MCF 10A (cell line): ENCODE measurements at regions not wholly inside any gene's neighbourhood (a gene's known extent, or its start where the extent isn't known, plus 50 kb on each side); places are given as distances from the start of the nearest gene placed in this dataset.

ENCODE experiments used
- BruUV-seq: library from RNA; stranded (reverse); fragments of 400-500 nt; replicated peaks from 2 replicates; lab custom pipeline; 2021; lab: Mats Ljungman, UMichigan
- CTCF ChIA-PET: fragments of 300-600 bp; sonication (Branson Sonifier 250); formaldehyde crosslinking; extraction: SDS; loops from one replicate; lab custom pipeline; 2021; ENCODE audit warnings: antibody characterized with exemption, inconsistent platforms; lab: Yijun Ruan, JAX
- POLR2A ChIA-PET: fragments of 300-600, 350-650 bp; sonication (Branson Sonifier 250); formaldehyde crosslinking; extraction: SDS; loops from one replicate; lab custom pipeline; 2020; ENCODE audit warnings: antibody characterized with exemption, inconsistent platforms; lab: Yijun Ruan, JAX
- DNase-seq: peaks from one replicate; pipeline ENCODE4 v3.0.0-alpha.2; 2018; ENCODE audit not compliant: unreplicated experiment
- H3K27ac Mint-ChIP-seq: one replicate; pipeline ENCODE4 v1.8.0; 2022; ENCODE audit warnings: mild to moderate bottlenecking, low read depth, mixed read lengths; ENCODE audit not compliant: unreplicated experiment
- H3K27me3 Mint-ChIP-seq: one replicate; pipeline ENCODE4 v1.8.0; 2022; ENCODE audit warnings: mixed read lengths; ENCODE audit not compliant: insufficient read depth, unreplicated experiment
- H3K36me3 Mint-ChIP-seq: one replicate; pipeline ENCODE4 v1.8.0; 2022; ENCODE audit warnings: mild to moderate bottlenecking, moderate library complexity, mixed read lengths; ENCODE audit not compliant: insufficient read depth, unreplicated experiment
- H3K4me1 Mint-ChIP-seq: one replicate; pipeline ENCODE4 v1.8.0; 2022; ENCODE audit warnings: mixed read lengths; ENCODE audit not compliant: insufficient read depth, unreplicated experiment
- H3K4me3 Mint-ChIP-seq: one replicate; pipeline ENCODE4 v1.8.0; 2022; ENCODE audit warnings: mild to moderate bottlenecking, moderate library complexity, mixed read lengths; ENCODE audit not compliant: unreplicated experiment
- H3K9me3 Mint-ChIP-seq: one replicate; pipeline ENCODE4 v1.8.0; 2022; ENCODE audit warnings: mixed read lengths; ENCODE audit not compliant: unreplicated experiment
- intact Hi-C: fragments of 100-400 bp; cut with micrococcal nuclease; formaldehyde crosslinking; loops from 2 replicates; pipeline ENCODE4 v1.14.1; 2022
- TF ChIP-seq, protein P1 (sequence below): fragments of 200-600 bp; IDR thresholded peaks from one replicate; pipeline ENCODE4 v1.8.0; 2022; ENCODE audit warnings: antibody characterized with exemption, mild to moderate bottlenecking; ENCODE audit not compliant: unreplicated experiment

DNA sequence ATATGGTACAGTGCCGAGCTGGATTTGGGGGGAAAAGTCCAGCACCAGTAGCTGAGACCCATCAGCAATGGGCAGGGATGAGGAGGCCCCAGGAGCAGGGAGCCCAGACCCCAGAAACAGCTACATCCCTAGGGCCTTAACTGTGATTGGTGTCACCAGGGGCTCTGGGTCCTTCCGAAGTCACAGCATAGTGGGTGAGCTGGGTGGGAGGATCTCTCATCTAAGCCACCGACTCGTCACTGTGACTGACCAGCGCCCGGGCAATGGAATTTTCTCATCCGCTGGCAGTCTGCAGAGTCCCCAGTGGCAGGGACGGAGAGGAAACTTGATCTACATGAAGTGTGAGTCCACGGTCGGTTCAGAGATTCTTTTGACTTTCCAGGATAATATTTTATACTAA is 186.5 kb downstream of the SH3BP4 start:
- CTCF ChIA-PET = interaction anchor here (0.6 to 13.0 kb wide), 4 partner anchors 150 to 641 kb away, joined by 3 to 185 read pairs (median 3); no protein-coding TSS in a partner anchor
- H3K4me1 Mint-ChIP-seq = peaks cover 7% of the 10 kb centered on the region

DNA sequence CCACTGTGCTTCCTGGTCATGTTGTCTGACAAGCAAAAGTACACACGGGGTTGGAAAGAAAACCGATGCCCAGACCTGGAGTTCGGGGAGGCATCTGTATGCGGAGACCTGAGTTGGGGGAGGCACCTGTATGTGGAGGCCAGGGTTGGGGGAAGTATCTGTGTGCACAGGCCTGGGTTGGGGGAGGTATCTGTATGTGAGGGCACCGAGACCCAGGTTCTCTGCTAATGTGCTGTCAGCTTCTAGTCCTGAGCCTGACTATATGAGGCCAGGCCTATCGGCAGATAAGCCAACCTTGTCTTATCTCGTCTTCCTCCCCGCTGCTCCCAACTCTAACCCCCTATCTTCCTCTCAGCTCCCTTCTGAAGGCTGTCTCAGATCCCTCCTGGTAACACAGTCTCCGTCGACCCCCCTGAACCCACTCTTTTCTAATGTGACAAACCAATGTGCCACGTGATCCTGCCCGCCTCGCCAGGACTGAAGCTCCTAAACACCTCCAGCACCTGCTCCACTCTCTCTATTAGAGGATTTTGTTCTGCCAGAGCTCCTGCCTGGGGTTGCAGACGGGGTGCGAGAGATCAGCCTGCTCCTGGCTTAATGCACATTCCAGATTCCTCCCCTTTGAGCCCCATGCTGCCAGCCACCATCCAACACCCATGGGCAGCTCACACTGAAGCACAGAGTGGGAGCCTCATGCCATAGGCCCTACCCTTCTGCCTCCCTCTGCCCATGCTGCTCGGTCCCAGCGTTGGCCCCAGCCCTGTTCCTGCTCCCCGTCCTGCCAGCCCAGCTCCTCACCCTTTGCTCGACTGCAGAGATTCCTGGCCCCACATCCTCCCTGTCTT is 188.4 kb downstream of the SH3BP4 start:
- no peaks in the 10 kb centered on the region for H3K36me3 Mint-ChIP-seq
- intact Hi-C loops = loop anchor here (10.0 kb wide), 1 partner anchor 535 kb away; no protein-coding TSS in a partner anchor
- BruUV-seq = no TSS peak
- H3K27me3 Mint-ChIP-seq = peaks cover 52% of the 10 kb centered on the region
- ChIA-PET CTCF (interaction anchor here (0.6 to 13.0 kb wide), 5 partner anchors 11 to 836 kb away, joined by 3 to 185 read pairs (median 3); no protein-coding TSS in a partner anchor), POLR2A (interaction anchor here (0.7 kb wide), 1 partner anchor 364 kb away, joined by 4 read pairs; no protein-coding TSS in a partner anchor)
- H3K4me3 Mint-ChIP-seq = no peak overlapping the region
- TF ChIP-seq, protein P1, sequence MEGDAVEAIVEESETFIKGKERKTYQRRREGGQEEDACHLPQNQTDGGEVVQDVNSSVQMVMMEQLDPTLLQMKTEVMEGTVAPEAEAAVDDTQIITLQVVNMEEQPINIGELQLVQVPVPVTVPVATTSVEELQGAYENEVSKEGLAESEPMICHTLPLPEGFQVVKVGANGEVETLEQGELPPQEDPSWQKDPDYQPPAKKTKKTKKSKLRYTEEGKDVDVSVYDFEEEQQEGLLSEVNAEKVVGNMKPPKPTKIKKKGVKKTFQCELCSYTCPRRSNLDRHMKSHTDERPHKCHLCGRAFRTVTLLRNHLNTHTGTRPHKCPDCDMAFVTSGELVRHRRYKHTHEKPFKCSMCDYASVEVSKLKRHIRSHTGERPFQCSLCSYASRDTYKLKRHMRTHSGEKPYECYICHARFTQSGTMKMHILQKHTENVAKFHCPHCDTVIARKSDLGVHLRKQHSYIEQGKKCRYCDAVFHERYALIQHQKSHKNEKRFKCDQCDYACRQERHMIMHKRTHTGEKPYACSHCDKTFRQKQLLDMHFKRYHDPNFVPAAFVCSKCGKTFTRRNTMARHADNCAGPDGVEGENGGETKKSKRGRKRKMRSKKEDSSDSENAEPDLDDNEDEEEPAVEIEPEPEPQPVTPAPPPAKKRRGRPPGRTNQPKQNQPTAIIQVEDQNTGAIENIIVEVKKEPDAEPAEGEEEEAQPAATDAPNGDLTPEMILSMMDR = no peak
- DNase-seq = no peak
- no peaks in the 10 kb centered on the region for H3K9me3 Mint-ChIP-seq
- peaks cover 7% of the 10 kb centered on the region for H3K4me1 Mint-ChIP-seq
- no peak overlapping the region for H3K27ac Mint-ChIP-seq

More for the DNA sequence above, 186.5 kb downstream of the SH3BP4 start:
- H3K27me3 Mint-ChIP-seq = peaks cover 54% of the 10 kb centered on the region
- H3K36me3 Mint-ChIP-seq = no peaks in the 10 kb centered on the region
- TF ChIP-seq, protein P1 = no peak
- no peak overlapping the region for H3K4me3 Mint-ChIP-seq
- BruUV-seq = no TSS peak
- H3K27ac Mint-ChIP-seq = no peak overlapping the region
- POLR2A ChIA-PET = interaction anchor here (0.7 to 3.1 kb wide), 2 partner anchors 423 to 455 kb away, joined by 3 to 15 read pairs; no protein-coding TSS in a partner anchor
- H3K9me3 Mint-ChIP-seq = no peaks in the 10 kb centered on the region
- intact Hi-C loops = loop anchor here (10.0 kb wide), 1 partner anchor 536 kb away; no protein-coding TSS in a partner anchor
- no peak for DNase-seq

DNA sequence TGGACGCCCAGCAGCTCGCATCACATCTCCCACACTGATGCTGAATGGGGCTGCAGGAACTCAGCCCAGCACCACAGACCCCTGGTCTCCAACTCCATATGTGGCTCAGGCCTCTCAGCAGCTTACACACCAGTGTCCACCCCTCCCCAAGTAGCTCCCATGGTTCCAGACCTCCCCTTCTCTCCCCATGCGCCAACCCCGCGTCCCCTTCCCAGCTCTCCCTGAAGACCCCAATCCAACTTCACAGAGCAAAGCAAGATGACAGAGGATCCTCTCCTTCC is 188.9 kb downstream of the SH3BP4 start:
- no TSS peak for BruUV-seq
- CTCF ChIA-PET = interaction anchor here (0.6 to 13.0 kb wide), 5 partner anchors 12 to 835 kb away, joined by 3 to 185 read pairs (median 3); no protein-coding TSS in a partner anchor
- peaks cover 49% of the 10 kb centered on the region for H3K27me3 Mint-ChIP-seq
- H3K4me1 Mint-ChIP-seq = peaks cover 4% of the 10 kb centered on the region
- TF ChIP-seq, protein P1 = no peak
- H3K27ac Mint-ChIP-seq = no peak overlapping the region
- DNase-seq = no peak
- POLR2A ChIA-PET = interaction anchor here (0.7 kb wide), 1 partner anchor 364 kb away, joined by 4 read pairs; no protein-coding TSS in a partner anchor
- no peak overlapping the region for H3K4me3 Mint-ChIP-seq
- intact Hi-C loops = no loop called here
- no peaks in the 10 kb centered on the region for H3K36me3 Mint-ChIP-seq
- H3K9me3 Mint-ChIP-seq = no peaks in the 10 kb centered on the region

DNA sequence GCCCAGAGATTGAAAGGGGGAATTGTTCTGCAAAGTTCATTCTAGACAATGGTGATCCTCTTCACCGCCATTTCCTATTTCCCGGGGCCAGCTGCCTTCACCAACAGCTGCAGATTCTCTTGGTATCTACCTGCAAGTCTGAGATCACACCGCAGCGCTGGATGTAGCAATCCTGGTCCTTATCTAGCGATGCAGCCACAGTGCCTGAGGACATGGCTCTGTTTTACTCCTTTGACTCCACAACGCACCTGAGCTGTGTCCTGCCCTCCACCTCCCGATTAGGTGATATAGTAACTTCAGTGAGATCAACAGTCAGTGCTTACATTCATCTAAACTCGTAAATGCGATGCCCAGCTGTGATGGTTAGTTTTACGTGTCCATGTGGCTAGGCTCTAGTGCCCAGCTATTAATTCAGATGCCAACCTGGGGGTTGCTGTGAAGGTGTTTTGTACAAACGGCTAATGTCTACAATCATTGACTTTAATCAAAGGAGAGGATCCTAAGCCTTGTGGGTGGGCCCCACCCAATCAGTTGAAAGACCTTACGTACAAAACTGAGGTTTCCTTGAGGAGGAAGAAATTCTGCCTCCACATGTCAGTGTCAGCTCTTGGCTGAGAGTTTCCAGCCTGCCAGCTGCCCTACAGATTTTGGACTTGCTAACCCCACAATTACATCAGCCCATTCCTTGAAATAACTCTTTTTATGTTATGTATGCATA is 189.8 kb downstream of the SH3BP4 start:
- no peak for DNase-seq
- intact Hi-C loops = no loop called here
- Mint-ChIP-seq H3K36me3 (no peaks in the 10 kb centered on the region), H3K4me1 (no peaks in the 10 kb centered on the region), H3K27me3 (peaks cover 56% of the 10 kb centered on the region), H3K4me3 (no peak overlapping the region), H3K9me3 (no peaks in the 10 kb centered on the region), H3K27ac (no peak overlapping the region)
- POLR2A ChIA-PET = no interaction called here
- TF ChIP-seq, protein P1 = no peak
- CTCF ChIA-PET = interaction anchor here (0.7 to 13.0 kb wide), 4 partner anchors 24 to 605 kb away, joined by 3 to 185 read pairs (median 3); no protein-coding TSS in a partner anchor
- no TSS peak for BruUV-seq
